Activated naive CD4-positive, alpha-beta T cell treated with anti-CD3 and anti-CD28 coated beads, Interleukin-2, amount 10 ng/mL, durations not matched to agents 7 days and 5 days (primary cell): ENCODE measurements at regions not wholly inside any gene's neighbourhood (a gene's known extent, or its start where the extent isn't known, plus 50 kb on each side); places are given as distances from the start of the nearest gene placed in this dataset.
"Not testable (repeated sequence)": the region's sequence is repeated elsewhere in the genome, so short reads cannot be mapped to it uniquely, and the experiment has no call there.

Source experiments
- CTCF ChIA-PET: fragments of 350-600 bp; sonication (Branson Sonifier 250); formaldehyde crosslinking; loops from one replicate; lab custom pipeline; 2021; ENCODE audit warnings: antibody characterized with exemption; lab: Charles Lee
- DNase-seq: peaks from one replicate; pipeline ENCODE4 v3.0.0-alpha.2; 2020
- H3K27ac Mint-ChIP-seq: one replicate; pipeline ENCODE4 v1.8.0; 2021; ENCODE audit warnings: mild to moderate bottlenecking, moderate library complexity, mixed read lengths
- H3K27me3 Mint-ChIP-seq: one replicate; pipeline ENCODE4 v1.8.0; 2021; ENCODE audit warnings: mild to moderate bottlenecking, mixed read lengths
- H3K36me3 Mint-ChIP-seq: one replicate; pipeline ENCODE4 v1.8.0; 2021; ENCODE audit warnings: mixed read lengths
- H3K4me1 Mint-ChIP-seq: one replicate; pipeline ENCODE4 v1.8.0; 2021; ENCODE audit warnings: mixed read lengths
- H3K4me3 Mint-ChIP-seq: one replicate; pipeline ENCODE4 v1.8.0; 2021; ENCODE audit warnings: mild to moderate bottlenecking, moderate library complexity, mixed read lengths
- H3K9me3 Mint-ChIP-seq: one replicate; pipeline ENCODE4 v1.8.0; 2021; ENCODE audit warnings: mixed read lengths

- Mint-ChIP-seq H3K36me3 (no peaks in the 10 kb centered on the region), H3K4me3 (no peak overlapping the region), H3K27me3 (no peaks in the 10 kb centered on the region), H3K9me3 (no peaks in the 10 kb centered on the region), H3K4me1 (no peaks in the 10 kb centered on the region), H3K27ac (no peak overlapping the region)
- DNase-seq, result no peak
- CTCF ChIA-PET, result no interaction called here
Measured at GRCh38 chr20:40634891-40635290, 54.1 kb downstream of the MAFB start.

GRCh38 chr20:40633123-40633850 lies 55.7 kb downstream of the MAFB start:
- Mint-ChIP-seq H3K4me1 (no peaks in the 10 kb centered on the region), H3K27me3 (peaks cover 4% of the 10 kb centered on the region), H3K36me3 (no peaks in the 10 kb centered on the region), H3K9me3 (no peaks in the 10 kb centered on the region), H3K4me3 (no peak overlapping the region), H3K27ac (no peak overlapping the region)
- CTCF ChIA-PET, result interaction anchor here (0.6 kb wide), 2 partner anchors 418 to 980 kb away, joined by 3 to 4 read pairs; no protein-coding TSS in a partner anchor
- no peak for DNase-seq

- Mint-ChIP-seq H3K4me1 (no peaks in the 10 kb centered on the region), H3K9me3 (no peaks in the 10 kb centered on the region), H3K4me3 (no peak overlapping the region), H3K27me3 (peaks cover 4% of the 10 kb centered on the region), H3K27ac (no peak overlapping the region), H3K36me3 (no peaks in the 10 kb centered on the region)
- CTCF ChIA-PET, result interaction anchor here (0.6 kb wide), 1 partner anchor 419 kb away, joined by 4 read pairs; no protein-coding TSS in a partner anchor
- no peak for DNase-seq
Measured at GRCh38 chr20:40632346-40632976, 56.6 kb downstream of the MAFB start.

- DNase-seq, result no peak
- no peak overlapping the region for H3K4me3 Mint-ChIP-seq
- no peaks in the 10 kb centered on the region for H3K9me3 Mint-ChIP-seq
- CTCF ChIA-PET, result no interaction called here
- peaks cover 4% of the 10 kb centered on the region for H3K27me3 Mint-ChIP-seq
- H3K27ac Mint-ChIP-seq, result no peak overlapping the region
- H3K4me1 Mint-ChIP-seq, result no peaks in the 10 kb centered on the region
- H3K36me3 Mint-ChIP-seq, result no peaks in the 10 kb centered on the region
Measured at GRCh38 chr20:40631119-40631631, 57.9 kb downstream of the MAFB start.

- CTCF ChIA-PET, result no interaction called here
- Mint-ChIP-seq H3K4me1 (no peaks in the 10 kb centered on the region), H3K27me3 (peaks cover 4% of the 10 kb centered on the region), H3K27ac (no peak overlapping the region), H3K36me3 (no peaks in the 10 kb centered on the region), H3K4me3 (no peak overlapping the region), H3K9me3 (no peaks in the 10 kb centered on the region)
- no peak for DNase-seq
Measured at GRCh38 chr20:40630713-40631112, 58.3 kb downstream of the MAFB start.

- no peaks in the 10 kb centered on the region for H3K4me1 Mint-ChIP-seq
- H3K4me3 Mint-ChIP-seq, result no peak overlapping the region
- CTCF ChIA-PET, result no interaction called here
- no peaks in the 10 kb centered on the region for H3K36me3 Mint-ChIP-seq
- H3K27ac Mint-ChIP-seq, result no peak overlapping the region
- no peaks in the 10 kb centered on the region for H3K9me3 Mint-ChIP-seq
- DNase-seq, result no peak
- peaks cover 4% of the 10 kb centered on the region for H3K27me3 Mint-ChIP-seq
Measured at GRCh38 chr20:40630099-40630498, 58.9 kb downstream of the MAFB start.

GRCh38 chr20:40628877-40629276 lies 60.2 kb downstream of the MAFB start:
- Mint-ChIP-seq H3K4me1 (no peaks in the 10 kb centered on the region), H3K36me3 (no peaks in the 10 kb centered on the region), H3K9me3 (no peaks in the 10 kb centered on the region), H3K27me3 (peaks cover 4% of the 10 kb centered on the region), H3K4me3 (no peak overlapping the region), H3K27ac (no peak overlapping the region)
- CTCF ChIA-PET, result no interaction called here
- no peak for DNase-seq

GRCh38 chr20:40619053-40619452 lies 70.0 kb downstream of the MAFB start:
- H3K36me3 Mint-ChIP-seq, CTCF ChIA-PET, DNase-seq, H3K27ac Mint-ChIP-seq, H3K9me3 Mint-ChIP-seq, H3K4me3 Mint-ChIP-seq, H3K4me1 Mint-ChIP-seq, H3K27me3 Mint-ChIP-seq: not testable (repeated sequence)

GRCh38 chr20:40617594-40617993 lies 71.4 kb downstream of the MAFB start:
- no peak for DNase-seq
- H3K4me3 Mint-ChIP-seq, result no peak overlapping the region

GRCh38 chr20:40612837-40613236 lies 76.2 kb downstream of the MAFB start:
- Mint-ChIP-seq H3K27ac (no peak overlapping the region), H3K36me3 (no peaks in the 10 kb centered on the region), H3K9me3 (no peaks in the 10 kb centered on the region), H3K27me3 (no peaks in the 10 kb centered on the region), H3K4me3 (no peak overlapping the region), H3K4me1 (no peaks in the 10 kb centered on the region)
- DNase-seq, result no peak
- CTCF ChIA-PET, result no interaction called here

More at GRCh38 chr20:40617594-40617993, 71.4 kb downstream of the MAFB start:
- H3K4me1 Mint-ChIP-seq, result no peaks in the 10 kb centered on the region
- CTCF ChIA-PET, result no interaction called here
- no peak overlapping the region for H3K27ac Mint-ChIP-seq
- no peaks in the 10 kb centered on the region for H3K27me3 Mint-ChIP-seq
- H3K36me3 Mint-ChIP-seq, result no peaks in the 10 kb centered on the region
- no peaks in the 10 kb centered on the region for H3K9me3 Mint-ChIP-seq

- DNase-seq, result no peak
- Mint-ChIP-seq H3K27ac (no peak overlapping the region), H3K4me3 (no peak overlapping the region), H3K9me3 (no peaks in the 10 kb centered on the region), H3K4me1 (no peaks in the 10 kb centered on the region), H3K27me3 (no peaks in the 10 kb centered on the region), H3K36me3 (no peaks in the 10 kb centered on the region)
- CTCF ChIA-PET, result no interaction called here
Measured at GRCh38 chr20:40612247-40612646, 76.8 kb downstream of the MAFB start.

- Mint-ChIP-seq H3K9me3 (no peaks in the 10 kb centered on the region), H3K27ac (no peak overlapping the region), H3K4me1 (no peaks in the 10 kb centered on the region), H3K27me3 (no peaks in the 10 kb centered on the region), H3K4me3 (no peak overlapping the region), H3K36me3 (no peaks in the 10 kb centered on the region)
- CTCF ChIA-PET, result no interaction called here
- DNase-seq, result no peak
Measured at GRCh38 chr20:40610730-40611129, 78.3 kb downstream of the MAFB start.

- Mint-ChIP-seq H3K4me3 (no peak overlapping the region), H3K27ac (no peak overlapping the region)
- CTCF ChIA-PET, result no interaction called here
Measured at GRCh38 chr20:40607927-40608326, 81.1 kb downstream of the MAFB start.

GRCh38 chr20:40606660-40607059 lies 82.4 kb downstream of the MAFB start:
- Mint-ChIP-seq H3K36me3 (no peaks in the 10 kb centered on the region), H3K4me3 (no peak overlapping the region), H3K27me3 (no peaks in the 10 kb centered on the region), H3K27ac (no peak overlapping the region), H3K9me3 (no peaks in the 10 kb centered on the region), H3K4me1 (no peaks in the 10 kb centered on the region)
- CTCF ChIA-PET, result no interaction called here
- no peak for DNase-seq

More at GRCh38 chr20:40607927-40608326, 81.1 kb downstream of the MAFB start:
- Mint-ChIP-seq H3K36me3 (no peaks in the 10 kb centered on the region), H3K4me1 (no peaks in the 10 kb centered on the region), H3K27me3 (no peaks in the 10 kb centered on the region), H3K9me3 (no peaks in the 10 kb centered on the region)
- DNase-seq, result no peak

GRCh38 chr20:40606237-40606636 lies 82.8 kb downstream of the MAFB start:
- no peak overlapping the region for H3K4me3 Mint-ChIP-seq
- no peak for DNase-seq
- no peaks in the 10 kb centered on the region for H3K27me3 Mint-ChIP-seq
- CTCF ChIA-PET, result no interaction called here
- no peaks in the 10 kb centered on the region for H3K36me3 Mint-ChIP-seq
- no peak overlapping the region for H3K27ac Mint-ChIP-seq
- no peaks in the 10 kb centered on the region for H3K9me3 Mint-ChIP-seq
- H3K4me1 Mint-ChIP-seq, result no peaks in the 10 kb centered on the region
